ENCODE measurements at regions not wholly inside any gene's neighbourhood (a gene's known extent, or its start where the extent isn't known, plus 50 kb on each side); places are given as distances from the start of the nearest gene placed in this dataset.
A peak's percentile ranks its signal among the peaks of the same experiment; 100 is the strongest.

DNA sequence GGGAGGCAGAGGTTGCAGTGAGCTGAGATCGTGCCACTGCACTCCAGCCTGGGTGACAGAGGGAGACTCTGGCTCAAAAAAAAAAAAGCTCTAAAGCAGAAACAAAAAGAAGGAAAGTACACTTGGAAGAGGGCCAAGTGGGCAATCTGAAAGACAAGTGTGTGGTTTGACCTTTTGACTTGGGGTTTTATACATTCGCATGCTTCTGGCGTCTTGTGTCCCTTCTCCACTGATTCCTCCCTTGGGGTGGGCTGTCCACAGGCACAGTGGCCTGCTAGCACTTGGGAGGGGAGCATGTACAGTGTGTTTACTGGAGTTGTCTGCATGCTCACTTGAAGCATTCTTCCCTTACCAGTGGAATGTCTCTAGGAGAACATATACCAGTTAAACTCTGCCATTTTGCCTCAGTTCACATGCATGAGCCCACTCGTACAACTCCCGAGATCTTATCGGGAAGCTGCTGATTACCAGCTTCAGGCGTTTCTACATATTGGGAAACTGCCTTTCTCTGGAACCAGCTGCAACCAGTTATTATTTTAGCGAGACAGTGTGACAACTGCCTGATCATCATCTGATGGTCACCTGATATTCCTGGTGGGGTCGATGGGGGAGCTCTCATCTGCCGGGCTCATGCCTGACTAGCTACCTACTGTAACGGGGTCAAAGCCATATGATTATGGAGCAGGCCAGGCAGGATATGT lies 113.5 kb upstream of the ZNF678 start:
- Histone ChIP-seq H3K79me2 (ENCODE audit: insufficient read depth) (no peaks in the 10 kb centered on the region), H3K4me1 (ENCODE audit: control insufficient read depth in 1 of 2, insufficient read depth in 2 of 2, low read depth in 1 of 2, low read length in 1 of 2) (peaks cover 0 to 15% of the 10 kb centered on the region in 2 experiments; a peak in 1 of 4 replicates), H3K9ac (no peak overlapping the region), H4K20me1 (ENCODE audit: insufficient read depth) (no peaks in the 10 kb centered on the region), H3K9me3 (no peaks in the 10 kb centered on the region), H3K36me3 (replicated peaks in 1 of 2; ENCODE audit: control insufficient read depth in 1 of 2, insufficient read depth in 2 of 2, low read length in 1 of 2) (no peaks in the 10 kb centered on the region), H3K27me3 (ENCODE audit: insufficient read depth) (no peaks in the 10 kb centered on the region), H3F3A (replicated peaks; ENCODE audit: insufficient read depth) (no peaks in the 10 kb centered on the region), H3K4me2 (no peak overlapping the region), H3K4me3 (ENCODE audit: low read depth in 2 of 2, low read length in 1 of 2) (no peak overlapping the region), H3K9me2 (no peaks in the 10 kb centered on the region), H2AFZ (ENCODE audit: low read depth) (no peak overlapping the region), H3K27ac (ENCODE audit: low read depth in 2 of 2, low read length in 1 of 2) (no peak overlapping the region)
- ChIA-PET POLR2A (interaction anchor here (0.7 kb wide), 1 partner anchor 563 kb away, joined by 3 read pairs; no protein-coding TSS in a partner anchor), CTCF (interaction anchor here (0.6 to 2.6 kb wide), 5 partner anchors 11 to 349 kb away, joined by 3 to 11 read pairs (median 3); no protein-coding TSS in a partner anchor)
- WGBS (ENCODE audit: low lambda C conversion rate): 32% methylated on average over 11 of the region's 11 CpGs
- TF ChIP-seq GATA2 (CRISPR knock-in tag; IDR thresholded peaks at IDR 0.05): 0 out of 2 replicates have a peak, but pooled peaks have one; percentile 32
- TF ChIP-seq POLR2AphosphoS5 (IDR thresholded peaks at IDR 0.05; ENCODE audit: low read depth, low read length): no peak
- DNase-seq: no peak

DNA sequence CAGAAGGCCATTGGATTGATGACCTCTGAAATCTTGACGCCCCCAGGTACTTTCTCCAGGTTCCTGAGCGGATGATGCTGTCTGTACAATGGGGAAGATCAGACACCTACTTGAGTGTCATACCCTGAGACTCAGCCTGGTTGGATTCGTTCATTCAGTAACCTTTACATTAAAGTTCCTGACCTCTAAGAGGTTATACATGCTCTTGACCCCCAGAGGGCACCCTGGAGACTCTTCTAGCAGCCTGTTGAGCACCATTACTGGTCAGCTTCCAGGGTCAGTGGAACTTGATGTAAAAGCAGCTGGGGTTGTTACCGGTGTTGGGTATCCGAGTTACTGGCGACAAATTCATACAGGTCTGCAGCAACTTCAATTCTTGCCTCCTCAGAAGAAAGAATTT lies 114.3 kb upstream of the ZNF678 start:
- no peaks in the 10 kb centered on the region for H3K36me3 ChIP-seq (replicated peaks in 1 of 2; ENCODE audit: control insufficient read depth in 1 of 2, insufficient read depth in 2 of 2, low read length in 1 of 2)
- no peak overlapping the region for H3K4me3 ChIP-seq (ENCODE audit: low read depth in 2 of 2, low read length in 1 of 2)
- no peak for TF ChIP-seq TEAD4 (IDR thresholded peaks at IDR 0.05; ENCODE audit: borderline replicate concordance, insufficient read depth)
- TF ChIP-seq MEF2A (IDR thresholded peaks at IDR 0.05; ENCODE audit: borderline replicate concordance, low read depth): no peak
- TF ChIP-seq RAD21 (IDR thresholded peaks at IDR 0.05; ENCODE audit: low read length): peak; percentile 41
- TF ChIP-seq CTCF (IDR thresholded peaks at IDR 0.05): peak; percentile 51
- H4K20me1 ChIP-seq (ENCODE audit: insufficient read depth): no peaks in the 10 kb centered on the region
- no peak overlapping the region for H3K9ac ChIP-seq
- no peaks in the 10 kb centered on the region for H3K79me2 ChIP-seq (ENCODE audit: insufficient read depth)
- H3K9me3 ChIP-seq: no peaks in the 10 kb centered on the region
- no peaks in the 10 kb centered on the region for H3K27me3 ChIP-seq (ENCODE audit: insufficient read depth)
- H3K27ac ChIP-seq (ENCODE audit: low read depth in 2 of 2, low read length in 1 of 2): no peak overlapping the region
- WGBS (ENCODE audit: low lambda C conversion rate): 43% methylated on average over 6 of the region's 6 CpGs
- H2AFZ ChIP-seq (ENCODE audit: low read depth): no peak overlapping the region
- peaks cover 0 to 11% of the 10 kb centered on the region in 2 experiments; a peak in 1 of 4 replicates for H3K4me1 ChIP-seq (ENCODE audit: control insufficient read depth in 1 of 2, insufficient read depth in 2 of 2, low read depth in 1 of 2, low read length in 1 of 2)
- CTCF ChIA-PET: interaction anchor here (0.6 to 2.6 kb wide), 5 partner anchors 10 to 350 kb away, joined by 3 to 11 read pairs (median 3); no protein-coding TSS in a partner anchor
- POLR2A ChIA-PET: interaction anchor here (0.7 kb wide), 1 partner anchor 562 kb away, joined by 3 read pairs; no protein-coding TSS in a partner anchor
- no peak overlapping the region for H3K4me2 ChIP-seq
- no peaks in the 10 kb centered on the region for H3K9me2 ChIP-seq
- H3F3A ChIP-seq (replicated peaks; ENCODE audit: insufficient read depth): no peaks in the 10 kb centered on the region
- peak; percentile 62 for DNase-seq

DNA sequence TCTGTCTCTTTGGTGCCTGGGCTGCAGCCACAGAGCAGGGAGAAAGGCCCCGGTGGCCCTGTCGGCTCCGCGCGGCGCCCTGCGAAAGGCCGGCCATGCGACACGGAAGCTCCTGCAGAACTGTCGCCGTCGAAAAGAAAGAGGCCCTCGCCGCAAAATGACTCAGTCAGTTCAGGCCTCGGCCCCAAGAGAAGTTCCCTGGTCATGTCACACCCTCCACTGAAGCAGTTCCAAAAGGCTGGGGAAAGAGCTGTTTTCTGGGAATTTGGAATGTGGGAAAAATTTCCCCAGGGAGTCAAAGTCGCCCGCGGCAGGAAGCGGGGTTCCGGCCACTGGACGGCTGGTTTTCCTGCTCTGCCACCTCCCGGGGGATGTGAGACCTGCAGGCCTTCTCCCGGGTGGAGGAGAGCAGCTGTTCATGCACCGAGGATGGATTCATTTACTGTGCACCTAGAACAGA lies 115.8 kb upstream of the ZNF678 start:
- H4K20me1 ChIP-seq (ENCODE audit: insufficient read depth): no peaks in the 10 kb centered on the region
- 79% methylated on average over 22 of the region's 25 CpGs for WGBS (ENCODE audit: low lambda C conversion rate)
- H3F3A ChIP-seq (replicated peaks; ENCODE audit: insufficient read depth): no peaks in the 10 kb centered on the region
- CTCF ChIA-PET: interaction anchor here (1.0 to 2.6 kb wide), 4 partner anchors 8 to 821 kb away, joined by 4 to 11 read pairs (median 6); no protein-coding TSS in a partner anchor
- no peaks in the 10 kb centered on the region for H3K36me3 ChIP-seq (replicated peaks in 1 of 2; ENCODE audit: control insufficient read depth in 1 of 2, insufficient read depth in 2 of 2, low read length in 1 of 2)
- H3K27me3 ChIP-seq (ENCODE audit: insufficient read depth): no peaks in the 10 kb centered on the region
- no peak overlapping the region for H3K4me3 ChIP-seq (ENCODE audit: low read depth in 2 of 2, low read length in 1 of 2)
- H3K27ac ChIP-seq (ENCODE audit: low read depth in 2 of 2, low read length in 1 of 2): no peak overlapping the region
- no peak overlapping the region for H2AFZ ChIP-seq (ENCODE audit: low read depth)
- H3K4me1 ChIP-seq (ENCODE audit: control insufficient read depth in 1 of 2, insufficient read depth in 2 of 2, low read depth in 1 of 2, low read length in 1 of 2): peaks cover 0 to 7% of the 10 kb centered on the region in 2 experiments; a peak in 1 of 4 replicates
- no peak overlapping the region for H3K9ac ChIP-seq
- no peaks in the 10 kb centered on the region for H3K9me2 ChIP-seq
- H3K9me3 ChIP-seq: no peaks in the 10 kb centered on the region
- POLR2A ChIA-PET: no interaction called here
- peak; percentile 41 for DNase-seq
- no peaks in the 10 kb centered on the region for H3K79me2 ChIP-seq (ENCODE audit: insufficient read depth)
- no peak for TF ChIP-seq FOXJ3 (CRISPR knock-in tag; IDR thresholded peaks at IDR 0.05)
- TF ChIP-seq TEAD4 (IDR thresholded peaks at IDR 0.05; ENCODE audit: borderline replicate concordance, insufficient read depth): no peak
- TF ChIP-seq CTCF (IDR thresholded peaks at IDR 0.05): no peak; the same call in 1 of the 2 replicates
- no peak for TF ChIP-seq SMC3 (IDR thresholded peaks at IDR 0.05; ENCODE audit: low read depth, low read length)
- no peak for TF ChIP-seq EZH2phosphoT487 (IDR thresholded peaks at IDR 0.05; ENCODE audit: borderline replicate concordance, low read depth)
- no peak for TF ChIP-seq GABPA (IDR thresholded peaks at IDR 0.05; ENCODE audit: low read depth)
- no peak for TF ChIP-seq EP300 (IDR thresholded peaks at IDR 0.05; ENCODE audit: borderline replicate concordance in 1 of 2, low read depth in 1 of 2, low read length in 1 of 2)
- no peak overlapping the region for H3K4me2 ChIP-seq
